ENCODE measurements at regions not wholly inside any gene's neighbourhood (a gene's known extent, or its start where the extent isn't known, plus 50 kb on each side); places are given as distances from the start of the nearest gene placed in this dataset.

DNA sequence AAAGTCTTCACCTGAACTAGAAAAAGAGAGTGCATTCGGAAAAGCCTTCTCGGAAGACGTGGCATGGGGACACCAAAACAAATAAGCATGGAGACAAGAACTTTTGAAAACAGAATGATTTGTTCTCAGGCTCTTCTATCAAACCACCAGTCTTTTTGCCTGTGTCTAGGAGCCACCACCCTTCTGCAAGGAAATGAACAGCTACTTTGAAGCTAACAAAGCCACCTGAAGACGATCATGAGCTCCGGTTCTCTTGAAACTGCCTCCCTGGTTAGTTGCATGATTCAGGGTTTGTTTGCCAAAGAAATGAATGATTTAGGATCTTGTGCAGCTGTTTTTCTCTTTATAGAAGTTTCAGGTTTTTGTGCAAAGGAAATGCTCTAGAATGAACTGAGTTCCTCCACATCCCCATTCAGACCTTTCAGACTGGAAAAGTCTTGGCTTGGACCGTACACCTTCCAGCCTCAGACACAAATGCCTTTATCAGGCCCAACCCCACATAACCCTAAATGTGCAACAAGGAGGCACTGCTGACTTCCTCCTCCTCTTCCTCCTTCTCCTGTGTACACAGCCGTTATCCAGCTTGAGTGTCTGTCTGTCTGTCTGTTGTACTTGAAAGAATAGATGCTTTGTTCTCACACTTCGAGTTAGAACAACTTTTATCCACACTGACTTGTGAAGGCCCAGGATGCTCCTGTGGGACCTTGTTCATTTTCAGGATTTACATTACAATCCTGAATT lies 334.8 kb upstream of the KLF3 start:
- TF ChIP-seq, protein P1, sequence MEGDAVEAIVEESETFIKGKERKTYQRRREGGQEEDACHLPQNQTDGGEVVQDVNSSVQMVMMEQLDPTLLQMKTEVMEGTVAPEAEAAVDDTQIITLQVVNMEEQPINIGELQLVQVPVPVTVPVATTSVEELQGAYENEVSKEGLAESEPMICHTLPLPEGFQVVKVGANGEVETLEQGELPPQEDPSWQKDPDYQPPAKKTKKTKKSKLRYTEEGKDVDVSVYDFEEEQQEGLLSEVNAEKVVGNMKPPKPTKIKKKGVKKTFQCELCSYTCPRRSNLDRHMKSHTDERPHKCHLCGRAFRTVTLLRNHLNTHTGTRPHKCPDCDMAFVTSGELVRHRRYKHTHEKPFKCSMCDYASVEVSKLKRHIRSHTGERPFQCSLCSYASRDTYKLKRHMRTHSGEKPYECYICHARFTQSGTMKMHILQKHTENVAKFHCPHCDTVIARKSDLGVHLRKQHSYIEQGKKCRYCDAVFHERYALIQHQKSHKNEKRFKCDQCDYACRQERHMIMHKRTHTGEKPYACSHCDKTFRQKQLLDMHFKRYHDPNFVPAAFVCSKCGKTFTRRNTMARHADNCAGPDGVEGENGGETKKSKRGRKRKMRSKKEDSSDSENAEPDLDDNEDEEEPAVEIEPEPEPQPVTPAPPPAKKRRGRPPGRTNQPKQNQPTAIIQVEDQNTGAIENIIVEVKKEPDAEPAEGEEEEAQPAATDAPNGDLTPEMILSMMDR (conservative IDR thresholded peaks at IDR 0.05; ENCODE audit: low read depth, low read length) = no peak
- TF ChIP-seq MXI1 (IDR thresholded peaks at IDR 0.05; ENCODE audit: borderline replicate concordance, low read depth, low read length) (no peak), BHLHE40 (IDR thresholded peaks at IDR 0.05; ENCODE audit: low read depth, low read length) (no peak), RAD21 (IDR thresholded peaks at IDR 0.05; ENCODE audit: low read length) (no peak), POLR2A (IDR thresholded peaks at IDR 0.05; ENCODE audit: low read depth, low read length) (no peak), RCOR1 (IDR thresholded peaks at IDR 0.05; ENCODE audit: insufficient replicate concordance, low read length) (no peak), MAFK (IDR thresholded peaks at IDR 0.05; ENCODE audit: low read depth, low read length) (no peak), FOS (IDR thresholded peaks at IDR 0.05; ENCODE audit: low read depth, low read length) (no peak), CHD1 (IDR thresholded peaks at IDR 0.05; ENCODE audit: low read depth, low read length) (no peak), MAZ (IDR thresholded peaks at IDR 0.05; ENCODE audit: borderline replicate concordance, low read depth, low read length) (no peak), RFX5 (IDR thresholded peaks at IDR 0.05; ENCODE audit: low read depth, low read length) (no peak), CEBPB (IDR thresholded peaks at IDR 0.05; ENCODE audit: low read depth, low read length) (no peak)
- TF ChIP-seq, protein P2, sequence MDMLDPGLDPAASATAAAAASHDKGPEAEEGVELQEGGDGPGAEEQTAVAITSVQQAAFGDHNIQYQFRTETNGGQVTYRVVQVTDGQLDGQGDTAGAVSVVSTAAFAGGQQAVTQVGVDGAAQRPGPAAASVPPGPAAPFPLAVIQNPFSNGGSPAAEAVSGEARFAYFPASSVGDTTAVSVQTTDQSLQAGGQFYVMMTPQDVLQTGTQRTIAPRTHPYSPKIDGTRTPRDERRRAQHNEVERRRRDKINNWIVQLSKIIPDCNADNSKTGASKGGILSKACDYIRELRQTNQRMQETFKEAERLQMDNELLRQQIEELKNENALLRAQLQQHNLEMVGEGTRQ (IDR thresholded peaks at IDR 0.05; ENCODE audit: low read depth, low read length) = no peak

Data from IMR-90 (cell line).